ENCODE measurements at regions not wholly inside any gene's neighbourhood (a gene's known extent, or its start where the extent isn't known, plus 50 kb on each side); places are given as distances from the start of the nearest gene placed in this dataset.

DNA sequence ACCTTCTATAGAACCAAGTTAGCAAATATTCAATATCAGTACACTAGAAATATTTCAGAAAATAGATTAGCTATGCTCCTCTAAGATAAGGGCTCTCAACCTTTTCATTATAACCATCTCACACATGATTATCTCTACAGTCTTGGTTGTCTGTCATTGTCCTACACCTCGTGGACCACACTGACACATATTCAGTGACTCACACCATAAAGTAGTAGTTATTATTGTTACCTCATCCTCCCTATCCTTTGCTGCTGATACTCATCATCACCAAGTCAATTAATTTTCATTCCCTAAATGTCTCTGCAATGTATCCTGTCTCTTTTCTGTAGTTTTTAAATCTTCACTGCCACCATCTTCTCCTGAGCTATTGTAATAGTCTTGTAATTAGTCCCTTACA is 1309.2 kb upstream of the C9orf72 start:
- DNase-seq: no peak

GRCh38 chr9:28883234-28883633 is 1310.0 kb upstream of the C9orf72 start:
- DNase-seq: no peak

GRCh38 chr9:28887188-28887884 is 1314.1 kb upstream of the C9orf72 start:
- DNase-seq: no peak

- DNase-seq: no peak
These were observed 1315.5 kb upstream of the C9orf72 start for GRCh38 chr9:28888806-28889205.

DNA sequence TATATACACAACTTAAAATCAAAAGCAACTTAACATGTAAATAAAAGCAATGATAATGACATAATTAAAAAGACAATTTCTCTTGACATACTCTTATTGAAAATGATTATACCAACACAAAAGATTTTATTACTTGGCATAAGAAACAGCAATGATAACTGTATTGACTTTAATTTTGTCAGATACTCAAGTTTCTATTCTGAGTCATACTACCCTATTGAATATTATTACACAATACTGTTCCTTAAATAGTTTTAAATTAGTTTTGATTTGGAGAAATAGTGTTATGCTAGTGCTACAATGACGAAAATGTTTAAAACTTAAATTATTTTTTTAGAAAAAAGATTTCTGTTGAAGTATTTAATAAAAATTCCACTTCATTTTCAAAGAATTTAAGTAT is 1319.3 kb upstream of the C9orf72 start:
- DNase-seq: no peak

- no peak for DNase-seq
These were observed 1326.0 kb upstream of the C9orf72 start for GRCh38 chr9:28899267-28899666.

DNA sequence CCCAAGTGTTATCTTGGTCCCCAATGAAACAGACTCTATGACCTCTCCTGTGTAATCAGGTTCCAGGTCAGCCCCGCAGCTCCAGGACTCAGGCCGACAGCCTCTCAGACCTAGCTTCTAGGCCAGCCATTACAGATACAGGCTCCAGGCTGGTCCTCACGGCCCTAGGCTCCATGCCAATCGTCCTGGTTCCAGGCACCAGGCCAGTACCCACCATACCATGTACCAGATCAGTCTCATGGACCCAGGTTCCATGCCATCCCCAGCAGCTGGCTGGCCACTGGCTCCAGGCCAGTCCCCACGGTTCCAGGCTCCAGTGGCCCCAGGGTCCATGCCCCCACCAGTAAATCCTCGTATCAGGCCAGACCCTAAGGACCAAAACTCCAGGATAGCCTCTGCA is 1326.6 kb upstream of the C9orf72 start:
- no peak for DNase-seq

- no peak for DNase-seq
These were observed 1327.1 kb upstream of the C9orf72 start for GRCh38 chr9:28900406-28900805.

- no peak for DNase-seq
These were observed 1336.2 kb upstream of the C9orf72 start for GRCh38 chr9:28909526-28909925.

GRCh38 chr9:28912621-28913020 is 1339.3 kb upstream of the C9orf72 start:
- no peak for DNase-seq

DNA sequence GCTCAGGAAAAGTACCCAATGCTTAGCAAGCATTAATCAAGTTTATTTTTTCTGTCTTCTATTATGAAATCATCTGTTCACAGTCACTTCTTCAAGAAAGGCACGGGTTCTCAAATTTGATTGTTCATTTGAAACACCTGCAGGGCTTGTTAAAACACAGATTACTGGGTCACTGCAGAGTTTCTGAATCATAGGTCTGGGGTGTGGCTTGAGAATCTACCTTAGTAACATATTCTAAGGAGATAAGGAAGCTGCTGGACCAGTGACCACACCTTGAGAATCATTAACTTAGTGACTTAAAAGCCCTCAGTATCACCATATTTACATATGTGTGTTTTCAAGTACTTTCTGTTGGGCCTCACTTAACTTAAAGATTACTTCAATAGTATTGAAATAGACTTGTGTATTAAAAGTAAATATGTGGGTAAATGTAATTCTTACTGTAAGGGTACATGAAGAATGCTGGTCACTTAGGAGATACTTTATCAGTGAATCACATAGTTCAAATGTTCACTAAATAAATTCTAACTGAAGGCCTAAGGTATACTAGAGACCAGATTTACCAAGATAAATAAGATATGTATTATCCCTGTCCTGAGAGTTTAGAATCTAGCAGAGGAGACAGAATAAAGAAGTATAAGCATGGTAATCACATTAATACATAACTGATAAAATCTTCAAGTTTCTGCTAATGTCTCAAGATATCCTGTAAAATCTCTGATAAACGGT is 1342.1 kb upstream of the C9orf72 start:
- no peak for DNase-seq

- no peak for DNase-seq
These were observed 1343.1 kb upstream of the C9orf72 start for GRCh38 chr9:28916348-28916747.

- no peak for DNase-seq
These were observed 1348.7 kb upstream of the C9orf72 start for GRCh38 chr9:28921857-28922500.

DNA sequence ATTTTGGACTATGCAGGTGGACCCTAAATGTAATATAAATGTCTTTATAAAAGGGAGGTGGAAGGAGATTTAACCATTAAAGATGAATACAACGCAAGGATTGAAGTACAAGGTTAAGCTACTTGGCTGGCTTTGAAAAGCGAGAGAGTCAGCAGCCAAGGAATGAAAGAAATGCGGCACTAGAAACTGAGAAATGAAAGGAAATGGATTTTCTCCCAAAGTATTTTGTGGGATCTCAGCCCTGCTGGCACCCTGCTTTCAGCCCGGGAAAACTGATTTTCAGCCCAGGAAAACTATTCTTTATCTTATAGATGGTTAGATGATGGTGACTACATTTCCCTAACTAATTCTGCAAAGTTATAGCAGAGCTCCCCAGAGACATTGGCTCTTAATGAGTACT is 1349.6 kb upstream of the C9orf72 start:
- no peak for DNase-seq

- DNase-seq: no peak
These were observed 1350.1 kb upstream of the C9orf72 start for GRCh38 chr9:28923351-28923750.

DNA sequence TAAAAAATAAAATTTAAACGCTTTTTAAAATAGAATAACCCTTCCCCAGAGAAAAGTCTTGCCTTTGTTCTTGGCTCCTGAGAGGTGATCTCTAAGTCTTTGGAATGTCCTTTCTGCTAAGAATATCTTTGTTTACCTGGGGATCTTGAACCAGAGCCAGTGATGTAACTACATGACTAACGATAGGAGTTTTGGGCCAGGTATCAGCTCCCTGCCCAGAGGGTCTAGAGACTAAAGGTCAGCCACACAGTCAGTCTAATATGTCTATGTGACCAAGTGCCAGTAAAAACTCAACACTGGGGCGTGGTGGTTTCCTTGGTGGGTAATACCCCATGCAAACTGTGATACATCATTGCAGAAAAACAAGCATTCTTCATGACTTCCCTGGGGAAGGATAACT is 1351.9 kb upstream of the C9orf72 start:
- DNase-seq: no peak

DNA sequence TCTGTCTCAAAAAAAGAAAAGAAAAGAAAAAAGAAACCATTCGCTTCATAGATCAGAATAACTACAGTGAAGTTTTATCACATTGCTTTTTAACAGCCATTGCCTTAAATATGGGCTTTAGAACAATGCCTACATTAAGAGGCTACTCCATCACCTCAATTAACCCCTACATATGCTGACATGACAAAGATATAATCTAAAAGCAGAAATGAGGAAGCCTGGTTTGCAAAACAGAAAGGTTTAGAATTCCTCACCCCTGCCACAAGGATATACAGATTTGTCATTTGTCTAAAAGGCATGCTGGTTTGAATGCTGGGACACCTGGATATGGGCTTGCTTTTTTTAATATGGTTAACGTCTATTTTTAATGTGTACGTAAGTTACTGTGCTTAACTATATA is 1353.0 kb upstream of the C9orf72 start:
- no peak for DNase-seq

DNA sequence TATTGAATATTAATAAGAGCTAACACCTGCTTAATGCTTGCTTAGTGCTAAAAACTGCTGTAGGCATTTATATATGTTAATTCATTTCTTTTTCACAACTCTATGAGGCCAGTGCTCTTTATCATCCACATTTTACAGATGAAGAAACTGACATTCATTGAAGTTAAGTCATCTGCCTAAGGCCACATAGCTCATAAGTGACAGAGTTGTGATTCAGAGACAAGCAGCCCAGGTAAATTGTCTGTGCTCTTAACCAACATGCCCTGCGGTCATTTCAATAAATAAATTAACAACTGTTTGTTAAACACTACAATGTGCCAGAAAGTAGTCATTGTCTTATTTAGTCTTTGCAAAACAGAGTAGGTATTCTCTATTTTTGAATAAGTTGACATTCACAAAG is 1354.4 kb upstream of the C9orf72 start:
- no peak for DNase-seq

GRCh38 chr9:28929433-28929832 is 1356.2 kb upstream of the C9orf72 start:
- no peak for DNase-seq

DNA sequence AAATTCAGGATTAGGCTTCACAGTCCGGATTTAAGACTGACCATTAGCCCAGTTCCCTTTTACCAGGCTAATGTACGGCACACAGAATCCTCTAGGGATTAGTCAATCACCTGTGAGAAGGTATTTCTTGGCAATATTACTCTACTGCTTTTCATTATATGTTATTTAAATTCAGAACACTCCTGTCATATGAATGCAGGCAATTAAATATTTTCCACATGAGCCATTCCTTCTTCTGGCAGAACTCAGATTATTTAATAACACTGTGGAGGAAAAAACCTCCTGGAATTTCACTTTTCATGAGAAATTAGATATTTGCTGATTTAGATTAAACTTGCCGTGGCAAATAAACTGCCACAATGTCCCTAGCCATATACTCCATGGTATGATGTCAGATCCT is 1357.5 kb upstream of the C9orf72 start:
- DNase-seq: no peak

- no peak for DNase-seq
These were observed 1360.8 kb upstream of the C9orf72 start for GRCh38 chr9:28934111-28934510.

DNA sequence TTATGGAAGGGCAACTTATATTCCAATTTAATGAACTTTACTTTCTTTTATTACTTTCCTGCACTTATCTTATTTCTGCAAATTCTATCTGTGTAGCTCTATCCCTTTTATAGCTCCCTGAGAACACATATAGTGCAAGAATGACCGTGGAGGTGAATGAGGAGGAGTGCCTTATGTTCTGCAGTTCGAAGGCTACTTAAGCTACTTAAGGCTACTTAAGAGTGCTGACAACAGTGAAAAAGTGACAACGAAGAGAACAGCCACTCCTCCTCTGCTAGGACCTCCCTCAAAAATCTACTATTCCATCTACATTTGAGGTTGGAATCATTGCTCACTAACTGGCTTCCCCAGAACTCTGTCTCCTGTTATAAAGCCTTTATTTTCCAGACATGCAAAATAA is 1365.7 kb upstream of the C9orf72 start:
- DNase-seq: no peak

- DNase-seq: no peak
These were observed 1368.6 kb upstream of the C9orf72 start for GRCh38 chr9:28941856-28942255.

- no peak for DNase-seq
These were observed 1369.7 kb upstream of the C9orf72 start for GRCh38 chr9:28942941-28943340.
